Body of pancreas (tissue), 4 donors: ENCODE measurements at regions not wholly inside any gene's neighbourhood (a gene's known extent, or its start where the extent isn't known, plus 50 kb on each side); places are given as distances from the start of the nearest gene placed in this dataset.

Experiments used
- POLR2A ChIP-seq, 3 donors: fragments of 450-650 bp; IDR thresholded peaks; one replicate each; pipeline ENCODE4 v1.6.1; 2016; ENCODE audit warnings: antibody characterized with exemption in 3 of 3, mild to moderate bottlenecking in 2 of 3
- TF ChIP-seq, protein P1 (sequence below), 7 experiments: fragments of 450-650 bp in 4 of 7; fragments of 200-600 bp in 3 of 7; sonication (generic) in 3 of 7; IDR thresholded peaks; one replicate each; pipeline ENCODE4 v1.5.1; 2016 to 2019; ENCODE audit warnings: antibody characterized with exemption in 7 of 7

- TF ChIP-seq POLR2A (IDR thresholded peaks at IDR 0.05): no peak
- TF ChIP-seq, protein P1, sequence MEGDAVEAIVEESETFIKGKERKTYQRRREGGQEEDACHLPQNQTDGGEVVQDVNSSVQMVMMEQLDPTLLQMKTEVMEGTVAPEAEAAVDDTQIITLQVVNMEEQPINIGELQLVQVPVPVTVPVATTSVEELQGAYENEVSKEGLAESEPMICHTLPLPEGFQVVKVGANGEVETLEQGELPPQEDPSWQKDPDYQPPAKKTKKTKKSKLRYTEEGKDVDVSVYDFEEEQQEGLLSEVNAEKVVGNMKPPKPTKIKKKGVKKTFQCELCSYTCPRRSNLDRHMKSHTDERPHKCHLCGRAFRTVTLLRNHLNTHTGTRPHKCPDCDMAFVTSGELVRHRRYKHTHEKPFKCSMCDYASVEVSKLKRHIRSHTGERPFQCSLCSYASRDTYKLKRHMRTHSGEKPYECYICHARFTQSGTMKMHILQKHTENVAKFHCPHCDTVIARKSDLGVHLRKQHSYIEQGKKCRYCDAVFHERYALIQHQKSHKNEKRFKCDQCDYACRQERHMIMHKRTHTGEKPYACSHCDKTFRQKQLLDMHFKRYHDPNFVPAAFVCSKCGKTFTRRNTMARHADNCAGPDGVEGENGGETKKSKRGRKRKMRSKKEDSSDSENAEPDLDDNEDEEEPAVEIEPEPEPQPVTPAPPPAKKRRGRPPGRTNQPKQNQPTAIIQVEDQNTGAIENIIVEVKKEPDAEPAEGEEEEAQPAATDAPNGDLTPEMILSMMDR (IDR thresholded peaks at IDR 0.05): no peak
These were observed 100.7 kb downstream of the SNRPN start for GRCh38 chr15:25055356-25056068.
